ACC112 (cell line): ENCODE measurements at regions not wholly inside any gene's neighbourhood (a gene's known extent, or its start where the extent isn't known, plus 50 kb on each side); places are given as distances from the start of the nearest gene placed in this dataset.
"Not testable (repeated sequence)": the region's sequence is repeated elsewhere in the genome, so short reads cannot be mapped to it uniquely, and the experiment has no call there.

Source experiments
- H2AFZ ChIP-seq: fragments of 200-600 bp; sonication (generic); one replicate; pipeline ENCODE4 v1.6.0; 2017; ENCODE audit warnings: antibody characterized with exemption, low read length; ENCODE audit not compliant: unreplicated experiment
- H3K27ac ChIP-seq: fragments of 200-600 bp; sonication (generic); 2 replicates; pipeline ENCODE4 v1.5.1; 2014; ENCODE audit warnings: low read depth, mild to moderate bottlenecking, antibody characterized with exemption, low read length, moderate library complexity
- H3K27me3 ChIP-seq: fragments of 200-600 bp; sonication (generic); 2 replicates; pipeline ENCODE4 v1.6.1; 2014; ENCODE audit warnings: mild to moderate bottlenecking, antibody characterized with exemption, low read length, moderate library complexity, mixed read lengths; ENCODE audit not compliant: insufficient read depth
- H3K36me3 ChIP-seq: fragments of 200-600 bp; sonication (generic); 2 replicates; pipeline ENCODE4 v1.6.1; 2016; ENCODE audit warnings: mild to moderate bottlenecking, antibody characterized with exemption, low read length, moderate library complexity, mixed read lengths; ENCODE audit not compliant: insufficient read depth
- H3K4me1 ChIP-seq: fragments of 200-600 bp; sonication (generic); one replicate; pipeline ENCODE4 v1.6.1; 2016; ENCODE audit warnings: low read length, mixed read lengths; ENCODE audit not compliant: insufficient read depth, unreplicated experiment, control insufficient read depth
- H3K4me3 ChIP-seq: fragments of 200-600 bp; sonication (generic); 2 replicates; pipeline ENCODE4 v1.5.1; 2014; ENCODE audit warnings: mild to moderate bottlenecking, low read depth, low read length
- H3K79me2 ChIP-seq: fragments of 200-600 bp; sonication (generic); one replicate; pipeline ENCODE4 v1.6.0; 2016; ENCODE audit warnings: low read length; ENCODE audit not compliant: control insufficient read depth, unreplicated experiment, insufficient read depth

GRCh38 chr1:193448682-193449461, 262.5 kb upstream of the B3GALT2 start:
- no peaks in the 10 kb centered on the region for H3K36me3 ChIP-seq
- H2AFZ ChIP-seq, result no peak overlapping the region
- H3K4me1 ChIP-seq, result no peaks in the 10 kb centered on the region
- no peaks in the 10 kb centered on the region for H3K79me2 ChIP-seq
- H3K4me3 ChIP-seq, result no peak overlapping the region
- no peaks in the 10 kb centered on the region for H3K27me3 ChIP-seq
- H3K27ac ChIP-seq, result no peak overlapping the region

GRCh38 chr1:193443886-193444285, 257.5 kb upstream of the B3GALT2 start:
- Histone ChIP-seq H3K27ac (no peak overlapping the region), H2AFZ (no peak overlapping the region), H3K27me3 (no peaks in the 10 kb centered on the region), H3K36me3 (no peaks in the 10 kb centered on the region), H3K79me2 (no peaks in the 10 kb centered on the region), H3K4me3 (no peak overlapping the region), H3K4me1 (no peaks in the 10 kb centered on the region)

GRCh38 chr1:193438771-193439170, 252.4 kb upstream of the B3GALT2 start:
- no peak overlapping the region for H2AFZ ChIP-seq
- H3K36me3 ChIP-seq, result 0 out of 2 replicates have a peak, but pooled peaks cover 4% of the 10 kb centered on the region

GRCh38 chr1:193438312-193438711, 251.9 kb upstream of the B3GALT2 start:
- no peaks in the 10 kb centered on the region for H3K27me3 ChIP-seq
- 0 out of 2 replicates have a peak, but pooled peaks cover 6% of the 10 kb centered on the region for H3K36me3 ChIP-seq
- no peaks in the 10 kb centered on the region for H3K79me2 ChIP-seq
- H3K4me1 ChIP-seq, result peaks cover 2% of the 10 kb centered on the region
- H3K4me3 ChIP-seq, result no peak overlapping the region
- H3K27ac ChIP-seq, result no peak overlapping the region
- no peak overlapping the region for H2AFZ ChIP-seq

More at GRCh38 chr1:193438771-193439170, 252.4 kb upstream of the B3GALT2 start:
- H3K79me2 ChIP-seq, result no peaks in the 10 kb centered on the region
- H3K27ac ChIP-seq, result no peak overlapping the region
- peaks cover 2% of the 10 kb centered on the region for H3K4me1 ChIP-seq
- no peaks in the 10 kb centered on the region for H3K27me3 ChIP-seq
- no peak overlapping the region for H3K4me3 ChIP-seq

GRCh38 chr1:193437785-193438184, 251.4 kb upstream of the B3GALT2 start:
- no peak overlapping the region for H3K4me3 ChIP-seq
- H3K27ac ChIP-seq, result no peak overlapping the region

GRCh38 chr1:193437333-193437732, 250.9 kb upstream of the B3GALT2 start:
- not testable (repeated sequence) for H3K4me3 ChIP-seq, H3K4me1 ChIP-seq, H3K79me2 ChIP-seq, H3K27me3 ChIP-seq, H3K27ac ChIP-seq, H2AFZ ChIP-seq, H3K36me3 ChIP-seq

More at GRCh38 chr1:193437785-193438184, 251.4 kb upstream of the B3GALT2 start:
- Histone ChIP-seq H3K4me1 (peaks cover 2% of the 10 kb centered on the region), H2AFZ (no peak overlapping the region), H3K27me3 (no peaks in the 10 kb centered on the region), H3K79me2 (no peaks in the 10 kb centered on the region), H3K36me3 (0 out of 2 replicates have a peak, but pooled peaks cover 6% of the 10 kb centered on the region)

GRCh38 chr1:193435781-193436180, 249.4 kb upstream of the B3GALT2 start:
- Histone ChIP-seq H3K27ac (no peak overlapping the region), H2AFZ (no peak overlapping the region), H3K27me3 (no peaks in the 10 kb centered on the region), H3K36me3 (0 out of 2 replicates have a peak, but pooled peaks cover 6% of the 10 kb centered on the region), H3K4me3 (no peak overlapping the region), H3K79me2 (no peaks in the 10 kb centered on the region), H3K4me1 (peaks cover 9% of the 10 kb centered on the region)

- H3K27me3 ChIP-seq, result no peaks in the 10 kb centered on the region
- H3K36me3 ChIP-seq, result 0 out of 2 replicates have a peak, but pooled peaks cover 6% of the 10 kb centered on the region
- H3K27ac ChIP-seq, result no peak overlapping the region
- no peak overlapping the region for H2AFZ ChIP-seq
- H3K79me2 ChIP-seq, result no peaks in the 10 kb centered on the region
- H3K4me3 ChIP-seq, result no peak overlapping the region
- H3K4me1 ChIP-seq, result peaks cover 9% of the 10 kb centered on the region
These were observed 247.9 kb upstream of the B3GALT2 start for GRCh38 chr1:193434319-193434718.

GRCh38 chr1:193433599-193433998, 247.2 kb upstream of the B3GALT2 start:
- H2AFZ ChIP-seq, result no peak overlapping the region
- no peak overlapping the region for H3K4me3 ChIP-seq
- H3K27me3 ChIP-seq, result no peaks in the 10 kb centered on the region
- 0 out of 2 replicates have a peak, but pooled peaks cover 6% of the 10 kb centered on the region for H3K36me3 ChIP-seq
- no peak overlapping the region for H3K27ac ChIP-seq
- no peaks in the 10 kb centered on the region for H3K79me2 ChIP-seq
- peaks cover 9% of the 10 kb centered on the region for H3K4me1 ChIP-seq

- Histone ChIP-seq H2AFZ (no peak overlapping the region), H3K27ac (no peak overlapping the region), H3K4me1 (peaks cover 9% of the 10 kb centered on the region), H3K79me2 (no peaks in the 10 kb centered on the region), H3K36me3 (0 out of 2 replicates have a peak, but pooled peaks cover 6% of the 10 kb centered on the region), H3K4me3 (no peak overlapping the region), H3K27me3 (no peaks in the 10 kb centered on the region)
These were observed 246.7 kb upstream of the B3GALT2 start for GRCh38 chr1:193432979-193433587.
